GM10248 (cell line): ENCODE measurements at regions not wholly inside any gene's neighbourhood (a gene's known extent, or its start where the extent isn't known, plus 50 kb on each side); places are given as distances from the start of the nearest gene placed in this dataset.

Experiments
- CTCF ChIA-PET: fragments of 300-600 bp; sonication (Branson Sonifier 250); formaldehyde crosslinking; extraction: SDS; loops from one replicate; lab custom pipeline; 2021; ENCODE audit warnings: antibody characterized with exemption; lab: Yijun Ruan, JAX
- POLR2A ChIA-PET: fragments of 350-650 bp; sonication (Branson Sonifier 250); formaldehyde crosslinking; extraction: SDS; loops from one replicate; lab custom pipeline; 2020; ENCODE audit warnings: antibody characterized with exemption; lab: Yijun Ruan, JAX
- DNase-seq: peaks from one replicate; pipeline ENCODE4 v3.0.0; 2012; ENCODE audit errors: extremely low spot score
- CTCF ChIP-seq: IDR thresholded peaks from 2 replicates; pipeline ENCODE4 v1.5.1; 2012; ENCODE audit warnings: mild to moderate bottlenecking, low read depth; ENCODE audit errors: extremely low read depth, missing control alignments, control extremely low read depth

- TF ChIP-seq CTCF: no peak
- no peak for DNase-seq
- ChIA-PET POLR2A (no interaction called here), CTCF (interaction anchor here (1.0 kb wide), 1 partner anchor 13 kb away, joined by 3 read pairs; no protein-coding TSS in a partner anchor)
Measured at GRCh38 chr1:80424249-80424648, 1376.5 kb upstream of the ADGRL2 start.

- no peak for TF ChIP-seq CTCF
- POLR2A ChIA-PET: no interaction called here
- no peak for DNase-seq
- CTCF ChIA-PET: no interaction called here
Measured at GRCh38 chr1:80418134-80418533, 1382.6 kb upstream of the ADGRL2 start.

GRCh38 chr1:80417671-80418070 is 1383.1 kb upstream of the ADGRL2 start:
- POLR2A ChIA-PET: no interaction called here
- DNase-seq: no peak
- no peak for TF ChIP-seq CTCF
- CTCF ChIA-PET: no interaction called here

GRCh38 chr1:80413969-80414368 is 1386.8 kb upstream of the ADGRL2 start:
- CTCF ChIA-PET: no interaction called here
- no peak for DNase-seq
- TF ChIP-seq CTCF: no peak
- POLR2A ChIA-PET: no interaction called here

GRCh38 chr1:80410233-80410632 is 1390.5 kb upstream of the ADGRL2 start:
- POLR2A ChIA-PET: no interaction called here
- CTCF ChIA-PET: no interaction called here
- DNase-seq: no peak
- TF ChIP-seq CTCF: no peak

- ChIA-PET POLR2A (no interaction called here), CTCF (interaction anchor here (1.0 kb wide), 1 partner anchor 12 kb away, joined by 3 read pairs; no protein-coding TSS in a partner anchor)
- no peak for DNase-seq
- no peak for TF ChIP-seq CTCF
Measured at GRCh38 chr1:80403471-80403893, 1397.0 kb upstream of the ADGRL4 start.
